ENCODE measurements at regions not wholly inside any gene's neighbourhood (a gene's known extent, or its start where the extent isn't known, plus 50 kb on each side); places are given as distances from the start of the nearest gene placed in this dataset.

GRCh38 chr6:105814745-105815536 lies 271.2 kb upstream of the PRDM1 start:
- TF ChIP-seq CTCF (IDR thresholded peaks at IDR 0.05) (no peak), POLR2A (IDR thresholded peaks at IDR 0.05) (no peak), EP300 (IDR thresholded peaks at IDR 0.05) (no peak)
